COLO668 (cell line): ENCODE measurements at regions not wholly inside any gene's neighbourhood (a gene's known extent, or its start where the extent isn't known, plus 50 kb on each side); places are given as distances from the start of the nearest gene placed in this dataset.
"Not testable (repeated sequence)": the region's sequence is repeated elsewhere in the genome, so short reads cannot be mapped to it uniquely, and the experiment has no call there.

ENCODE experiments used
- DNase-seq: peaks from one replicate; lab custom pipeline; 2025; ENCODE audit not compliant: unreplicated experiment; lab: John Stamatoyannopoulos, UW

DNA sequence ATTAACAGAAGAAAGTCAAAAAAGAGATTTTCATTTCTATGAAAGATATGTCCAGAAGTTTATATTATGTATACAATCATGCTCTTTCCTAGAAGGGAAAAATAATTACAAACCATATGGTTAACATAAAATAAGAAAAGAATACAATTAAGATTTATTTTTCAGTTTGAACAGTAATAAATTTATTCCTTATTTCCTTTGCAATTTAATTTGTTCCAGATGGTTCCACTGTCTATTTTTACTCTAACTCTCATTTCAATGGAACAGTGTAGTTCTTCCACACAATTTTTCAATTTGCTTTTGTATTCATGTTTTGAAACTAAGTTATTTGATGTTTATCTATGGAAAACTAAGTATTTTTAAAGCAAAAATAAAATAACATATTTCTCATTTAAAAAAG lies 1026.3 kb downstream of the TAF11L14 start:
- no peak for DNase-seq

DNA sequence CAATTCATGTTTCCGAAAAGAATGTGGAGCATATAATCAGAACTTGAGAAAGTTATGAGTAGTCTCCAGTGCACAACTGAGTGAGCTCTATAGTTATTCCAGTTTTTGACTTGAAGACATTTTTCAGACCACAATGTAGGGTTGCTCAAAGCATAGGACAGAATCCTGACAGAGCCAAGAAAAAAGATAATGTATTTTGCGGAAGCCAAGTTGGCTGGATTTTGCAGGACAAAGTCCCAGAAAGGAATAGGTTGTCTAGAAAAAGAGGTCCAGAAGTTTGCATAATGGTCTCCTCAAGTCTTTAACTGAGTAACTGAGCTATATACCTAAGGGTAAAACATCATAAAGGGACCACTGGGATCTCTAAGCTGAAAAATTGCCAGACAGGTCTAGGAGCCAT lies 1028.0 kb downstream of the TAF11L14 start:
- no peak for DNase-seq

DNA sequence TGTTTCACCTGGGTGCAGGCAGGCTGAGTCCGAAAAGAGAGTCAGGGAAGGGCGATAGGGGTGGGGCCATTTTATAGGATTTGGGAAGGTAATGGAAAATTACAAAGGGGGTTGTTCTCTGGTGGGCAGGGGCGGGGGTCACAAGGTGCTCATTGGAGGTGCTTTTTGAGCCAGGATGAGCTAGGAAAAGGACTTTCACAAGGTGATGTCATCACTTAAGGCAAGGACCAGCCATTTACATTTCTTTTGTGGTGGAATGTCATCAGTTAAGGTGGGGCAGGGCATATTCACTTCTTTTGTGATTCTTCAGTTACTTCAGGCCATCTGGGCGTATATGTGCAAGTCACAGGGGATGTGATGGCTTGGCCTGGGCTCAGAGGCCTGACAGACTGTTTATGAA lies 1040.0 kb downstream of the TAF11L14 start:
- DNase-seq: not testable (repeated sequence)

DNA sequence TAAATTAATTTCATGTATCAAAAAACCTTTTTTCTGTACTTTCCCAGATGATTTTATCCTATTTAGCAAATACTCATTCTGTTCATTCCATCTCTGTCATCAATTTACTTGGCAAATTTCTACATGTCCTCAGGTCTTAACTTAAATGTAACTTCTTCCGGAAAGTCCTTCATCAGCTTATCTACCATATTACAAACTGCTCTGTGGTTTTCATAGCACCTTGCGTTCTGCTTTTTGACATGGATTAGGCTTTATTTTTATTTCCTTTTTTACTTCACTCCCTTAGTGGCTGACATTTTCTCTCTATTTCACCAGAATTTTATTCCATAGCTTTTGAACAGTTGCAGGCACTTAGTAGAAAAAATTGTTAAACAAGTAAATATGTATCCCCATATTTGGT lies 1040.8 kb downstream of the TAF11L14 start:
- no peak for DNase-seq

DNA sequence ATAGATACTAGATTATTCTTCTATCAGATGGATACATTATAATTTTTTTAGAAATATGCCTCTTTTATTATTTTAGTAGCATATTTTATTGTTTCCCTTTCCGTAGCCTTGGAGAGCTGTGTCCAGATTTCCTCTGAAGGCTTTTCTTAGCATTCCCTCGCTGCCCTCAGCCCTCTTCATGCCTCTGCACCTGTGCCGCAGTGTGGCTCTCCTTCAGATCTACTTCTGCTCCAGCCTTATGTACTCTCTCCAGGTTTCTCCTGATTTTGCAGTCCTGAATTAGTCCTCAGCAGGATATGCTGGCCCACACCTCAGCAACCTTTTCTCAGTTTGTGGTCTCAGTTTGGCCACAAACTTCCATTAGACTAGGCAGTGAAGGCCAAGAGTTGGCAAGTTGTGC lies 1052.0 kb downstream of the TAF11L14 start:
- no peak for DNase-seq

DNA sequence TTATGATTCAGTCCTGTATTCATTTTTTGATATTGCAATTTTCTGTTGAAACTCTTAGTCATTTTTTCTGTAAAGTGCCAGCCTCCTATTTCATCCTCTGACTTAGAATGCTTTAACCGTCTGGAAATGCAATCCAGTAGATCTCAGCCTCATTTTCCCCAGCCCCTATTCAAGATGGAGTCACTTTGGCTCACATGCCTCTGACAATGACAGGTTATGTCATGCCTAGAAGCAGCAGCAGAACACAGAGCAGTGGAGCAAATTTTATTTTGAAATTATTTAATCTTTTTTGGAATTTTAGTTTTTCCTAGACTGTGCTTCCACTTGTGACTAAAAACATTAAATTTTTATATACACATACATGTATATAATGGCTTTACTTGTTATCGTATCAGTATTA lies 1053.2 kb downstream of the TAF11L14 start:
- no peak for DNase-seq

DNA sequence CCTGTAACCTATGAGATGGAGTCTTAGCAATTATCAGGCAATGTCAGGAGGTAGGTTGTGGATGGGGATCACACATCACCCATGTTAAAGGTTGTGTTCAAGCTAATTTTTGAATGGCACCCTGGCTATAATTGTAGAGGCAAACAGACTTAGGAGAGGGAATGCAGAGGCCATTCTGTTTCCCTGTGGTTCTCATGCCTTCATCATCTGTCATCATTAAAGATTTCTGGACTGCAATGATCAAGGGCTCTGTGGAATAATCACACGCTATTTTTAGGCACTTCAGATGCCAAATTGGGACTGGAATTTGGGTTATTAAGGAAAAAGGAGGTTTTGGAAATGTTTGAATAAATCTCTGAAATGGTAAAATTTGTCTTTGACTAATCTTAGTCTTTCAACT lies 1065.4 kb downstream of the TAF11L14 start:
- no peak for DNase-seq

DNA sequence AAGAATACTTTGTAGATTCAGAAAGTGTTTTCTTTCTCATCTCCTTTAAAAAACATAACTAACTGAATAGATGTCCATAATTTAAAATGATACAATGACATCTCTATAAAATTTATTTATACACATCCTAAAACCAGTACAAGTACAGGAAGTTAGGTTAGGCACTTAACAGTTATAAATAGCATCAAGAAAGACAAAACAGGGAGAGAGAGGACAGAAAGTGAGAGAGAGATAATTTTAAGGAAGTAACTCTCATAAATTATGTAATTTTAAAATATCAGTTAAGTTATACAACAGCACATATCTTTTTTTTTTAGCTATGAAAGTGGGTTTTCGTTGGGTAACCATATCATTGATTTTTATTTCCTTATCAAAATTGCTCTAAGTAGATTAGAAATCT lies 1068.6 kb downstream of the TAF11L14 start:
- no peak for DNase-seq

DNA sequence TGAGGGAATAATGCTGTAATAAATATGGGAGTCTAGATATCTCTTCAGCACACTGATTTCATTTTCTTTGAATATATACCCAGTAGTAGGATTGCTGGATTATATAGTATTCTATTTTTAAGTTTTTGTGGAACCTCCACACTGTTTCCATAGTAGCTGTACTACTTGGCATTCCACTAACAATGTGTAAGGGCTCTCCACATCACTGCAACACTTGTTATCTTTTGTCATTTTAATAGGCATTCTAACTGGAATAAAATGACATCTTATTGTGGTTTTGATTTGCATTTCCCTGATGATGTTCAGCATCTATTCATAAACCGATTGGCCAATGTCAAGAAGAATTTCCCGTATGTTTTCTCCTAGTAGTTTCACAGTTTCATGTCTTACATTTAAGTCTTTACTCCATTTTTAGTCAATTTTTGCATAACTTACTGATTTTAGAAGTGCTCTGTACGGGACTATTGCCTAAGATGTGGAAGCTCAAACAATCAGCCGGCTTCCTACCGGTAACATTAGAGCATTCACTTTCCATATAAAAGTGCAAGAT lies 1078.8 kb downstream of the TAF11L14 start:
- DNase-seq: no peak

DNA sequence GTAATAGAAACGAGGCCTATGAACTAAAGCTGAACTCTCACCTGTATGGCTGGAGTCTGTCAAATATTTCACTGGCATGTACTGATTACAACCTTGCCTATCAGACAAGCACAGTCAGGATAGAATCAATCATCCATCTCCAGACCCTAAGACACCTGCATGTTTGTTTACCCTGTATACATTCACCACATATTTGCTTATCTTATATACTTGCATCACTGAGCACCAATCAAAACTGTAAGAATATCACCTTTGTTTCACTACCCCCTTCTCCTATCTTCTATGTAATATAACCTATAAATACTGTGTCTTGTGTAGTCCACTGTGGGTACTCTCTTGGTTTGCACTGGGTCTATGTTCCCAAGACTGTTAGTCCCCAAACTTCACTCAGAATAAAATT lies 1085.7 kb downstream of the TAF11L14 start:
- no peak for DNase-seq

DNA sequence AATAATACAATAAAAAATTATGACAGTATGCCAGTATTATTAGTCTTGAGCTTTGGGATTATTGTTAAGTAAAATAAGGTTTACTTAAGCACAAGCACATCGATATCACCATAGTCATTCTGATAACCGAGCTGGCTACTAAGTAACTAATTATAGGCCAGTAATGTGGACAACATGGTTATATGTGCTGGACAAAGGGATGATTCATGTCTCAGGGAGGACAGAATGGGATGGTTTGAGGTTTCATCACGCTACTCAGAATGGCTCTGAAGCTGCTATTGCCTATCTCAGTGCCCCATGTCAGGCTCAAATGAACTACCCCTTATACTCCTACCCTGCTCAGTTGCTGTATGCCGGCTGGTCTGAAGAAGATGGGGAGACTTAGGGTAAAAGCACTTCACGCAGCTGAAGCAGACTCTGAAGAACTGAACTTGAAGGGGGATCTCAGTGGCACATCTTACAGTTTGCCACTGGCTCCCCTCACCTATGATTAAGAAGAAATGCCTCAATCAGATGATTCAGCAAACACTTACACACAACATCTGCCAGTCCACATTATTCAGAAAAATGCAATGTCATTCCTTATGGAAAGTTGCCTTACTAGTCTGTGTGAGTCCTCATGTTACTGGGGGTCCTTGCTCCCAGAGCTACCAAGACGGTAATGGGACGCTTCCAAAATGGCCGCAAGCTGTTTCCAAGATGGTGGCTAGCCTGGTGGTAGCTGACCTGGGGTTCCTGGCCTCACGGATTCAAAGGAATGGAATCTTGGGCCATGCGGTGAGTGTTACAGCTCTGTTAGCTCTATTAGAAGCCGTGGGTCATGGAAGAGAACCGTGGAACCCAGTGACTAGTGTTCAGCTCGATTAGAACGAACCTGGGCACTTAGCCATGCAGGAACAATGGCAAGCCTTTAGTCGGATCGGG lies 1098.6 kb downstream of the TAF11L14 start:
- DNase-seq: no peak

DNA sequence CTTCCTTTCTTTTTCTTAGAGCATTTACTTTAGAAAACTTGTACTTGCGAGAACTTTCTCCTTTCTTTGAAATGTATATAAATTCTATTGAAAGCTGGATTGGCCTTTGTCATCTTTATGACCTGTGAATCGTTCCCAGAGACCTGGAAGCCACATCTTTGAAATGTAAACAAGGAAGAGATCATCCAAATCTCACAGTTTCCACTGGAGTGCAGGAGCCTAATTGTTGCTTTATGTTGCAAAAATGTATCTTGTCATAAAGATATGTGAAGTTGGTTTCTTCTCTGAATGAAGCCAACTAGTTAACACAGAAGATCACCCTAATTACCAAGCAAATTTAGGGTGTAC lies 1101.8 kb downstream of the TAF11L14 start:
- no peak for DNase-seq

DNA sequence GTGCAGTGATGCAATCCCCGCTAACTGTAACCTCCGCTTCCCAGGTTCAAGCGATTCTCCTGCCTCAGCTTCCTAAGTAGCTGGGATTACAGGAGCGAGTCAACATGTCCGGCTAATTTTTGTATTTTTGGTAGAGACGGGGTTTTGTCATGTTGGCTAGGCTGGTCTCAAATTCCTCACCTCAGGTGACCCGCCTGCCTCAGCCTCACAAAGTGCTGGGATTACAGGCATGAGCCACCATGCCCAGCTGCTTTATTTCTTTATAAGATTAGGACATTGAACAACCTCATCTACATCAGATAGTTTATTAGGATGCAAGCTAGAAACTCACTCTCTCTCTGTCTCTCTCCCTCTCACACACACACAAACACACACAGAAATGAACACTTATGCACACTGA lies 1102.5 kb downstream of the TAF11L14 start:
- not testable (repeated sequence) for DNase-seq

DNA sequence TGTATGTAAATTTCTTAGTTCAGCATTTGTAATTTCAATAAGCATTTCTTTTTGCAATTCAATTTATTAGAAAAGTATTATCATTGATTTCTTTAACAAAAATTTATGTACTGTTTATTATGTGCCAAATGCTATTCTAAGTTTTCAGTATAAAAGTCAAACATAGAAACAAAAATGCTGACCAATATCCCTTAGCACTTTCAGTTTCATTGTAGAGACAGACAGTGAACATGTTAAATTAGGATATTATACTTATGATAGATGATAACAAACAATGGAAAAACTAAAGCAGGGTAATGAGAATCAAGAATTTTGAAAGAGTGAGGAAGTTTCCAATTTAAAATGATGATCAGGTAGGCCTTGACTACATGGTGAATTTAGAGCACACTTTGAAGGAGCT lies 1106.0 kb downstream of the TAF11L14 start:
- DNase-seq: no peak

DNA sequence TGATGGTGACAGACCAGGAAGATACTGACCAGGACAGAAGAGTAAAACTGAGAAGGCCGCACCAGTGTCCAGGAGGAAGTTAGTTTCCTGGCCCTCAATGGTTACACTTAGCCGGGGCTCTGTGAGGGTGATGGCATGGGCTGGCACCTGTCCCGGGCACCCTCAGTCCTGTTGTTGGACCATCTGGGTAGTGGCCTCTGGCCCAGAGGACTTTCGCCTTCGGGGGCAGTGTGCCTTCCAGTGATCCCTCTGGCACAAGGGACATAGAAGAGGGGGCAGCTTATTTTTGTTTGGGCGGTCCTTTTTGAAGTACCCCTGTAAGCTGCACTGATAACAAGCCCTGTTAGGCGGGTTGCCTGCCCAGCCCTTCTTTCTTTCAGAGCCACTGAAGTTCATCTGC lies 1108.6 kb downstream of the TAF11L14 start:
- no peak for DNase-seq

DNA sequence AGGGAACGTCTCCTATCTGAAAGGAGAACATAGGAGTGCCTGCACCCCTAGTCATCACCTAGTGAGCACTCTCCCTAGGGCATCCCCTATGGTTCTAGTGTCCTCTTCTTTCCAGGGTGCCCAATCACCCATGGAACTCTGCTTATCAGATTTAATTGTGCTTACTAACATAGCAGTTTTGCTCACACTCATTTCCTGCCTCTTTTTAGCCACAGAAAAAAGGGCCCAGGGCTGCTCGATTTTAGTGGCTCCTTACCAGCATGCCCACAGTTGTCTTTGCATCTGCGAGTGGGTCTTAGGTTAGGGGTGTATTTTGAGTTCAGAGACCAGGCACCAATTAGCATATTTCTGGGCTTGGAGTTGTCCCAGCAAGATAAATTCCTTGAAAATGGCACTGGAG lies 1110.2 kb downstream of the TAF11L14 start:
- no peak for DNase-seq

DNA sequence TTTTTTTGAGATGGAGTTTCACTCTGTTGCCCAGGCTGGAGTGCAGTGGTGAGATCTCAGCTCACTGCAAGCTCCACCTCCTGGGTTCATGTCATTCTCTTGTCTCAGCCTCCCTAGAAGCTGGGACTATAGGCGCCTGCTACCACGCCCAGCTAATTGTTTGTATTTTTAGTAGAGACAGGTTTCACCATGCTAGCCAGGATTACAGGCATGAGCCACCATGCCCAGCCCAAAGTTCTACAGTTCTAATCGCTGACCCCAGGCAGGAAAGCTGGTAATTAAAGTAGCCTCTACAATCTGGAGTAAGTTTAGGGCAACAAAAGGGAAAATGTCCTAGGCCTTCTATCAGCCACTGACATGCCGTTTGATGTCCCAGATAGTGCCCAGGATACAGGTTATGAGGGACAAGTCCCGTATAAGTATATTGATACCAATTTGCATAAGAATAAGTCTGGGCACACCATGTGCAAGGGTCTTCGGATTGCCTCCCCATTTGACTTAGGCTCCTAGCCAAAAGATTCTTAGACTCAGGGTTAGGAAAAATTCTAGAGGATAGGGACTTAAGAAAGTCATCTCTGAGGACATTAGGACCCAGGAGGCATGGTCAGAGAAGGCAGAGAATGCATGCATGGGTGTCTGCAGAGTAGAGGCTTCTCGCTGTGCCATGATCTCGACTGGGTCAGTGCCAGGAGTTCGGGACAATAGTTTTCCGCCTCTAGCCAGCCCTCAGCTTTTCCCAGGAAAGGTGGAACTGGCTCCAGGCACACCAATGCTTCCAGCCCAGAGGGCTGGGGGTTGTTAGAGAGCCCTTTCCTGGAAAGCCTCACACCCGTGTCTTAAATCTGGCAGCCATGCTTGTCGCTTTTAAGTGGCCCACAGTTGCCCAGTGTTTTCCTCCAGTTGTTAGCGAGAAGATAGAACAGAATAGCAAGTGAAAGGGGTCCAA lies 1111.1 kb downstream of the TAF11L14 start:
- peak; percentile 39 for DNase-seq

DNA sequence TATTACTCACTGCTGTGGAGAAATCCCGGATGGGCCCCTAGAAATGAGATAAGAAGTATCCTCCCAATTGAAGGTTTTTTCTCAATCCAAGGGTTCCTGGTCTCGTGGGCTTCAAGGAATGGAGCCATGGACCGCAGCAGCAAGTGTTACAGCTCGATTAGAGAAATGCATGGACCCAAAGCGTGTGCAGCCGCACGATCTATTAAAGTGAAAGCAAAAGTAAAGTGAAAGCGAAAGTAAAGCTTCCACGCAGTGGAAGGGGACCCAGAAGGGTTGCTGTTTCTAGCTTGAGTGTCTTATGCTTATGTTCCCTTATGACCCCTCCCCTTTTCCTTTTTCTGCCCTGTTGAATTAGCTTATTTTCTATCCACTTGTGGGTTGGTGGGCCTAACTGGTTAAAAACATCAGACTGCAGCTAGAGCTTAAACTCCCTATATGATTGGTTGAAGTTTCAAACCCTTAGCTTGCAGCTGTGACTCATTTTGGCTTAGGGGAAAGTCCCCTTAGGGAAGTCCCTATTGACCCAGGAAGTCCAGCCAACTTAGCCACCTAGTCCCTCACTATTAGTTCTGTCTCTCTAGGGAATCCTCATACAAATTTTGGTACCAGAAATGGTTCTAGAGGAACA lies 1111.8 kb downstream of the TAF11L14 start:
- DNase-seq: peak; percentile 52

DNA sequence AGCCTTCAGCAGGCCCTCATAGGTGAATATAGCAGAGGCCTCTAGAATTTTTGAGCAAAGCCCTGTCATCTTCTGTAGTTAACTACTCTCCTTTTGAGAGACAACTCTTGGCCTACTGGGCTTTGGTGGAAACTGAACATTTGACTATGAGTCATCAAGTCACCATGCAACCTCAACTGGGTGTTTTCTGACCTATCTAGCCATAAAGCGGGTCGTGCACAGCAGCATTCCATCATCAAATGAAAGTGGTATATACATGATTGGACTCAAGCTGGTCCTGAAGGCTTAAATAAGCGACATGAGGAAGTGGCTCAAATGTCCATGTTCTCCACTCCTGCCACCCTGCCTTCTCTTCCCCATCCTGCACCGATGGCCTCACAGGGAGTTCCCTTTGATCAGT lies 1115.5 kb downstream of the TAF11L14 start:
- DNase-seq: no peak

DNA sequence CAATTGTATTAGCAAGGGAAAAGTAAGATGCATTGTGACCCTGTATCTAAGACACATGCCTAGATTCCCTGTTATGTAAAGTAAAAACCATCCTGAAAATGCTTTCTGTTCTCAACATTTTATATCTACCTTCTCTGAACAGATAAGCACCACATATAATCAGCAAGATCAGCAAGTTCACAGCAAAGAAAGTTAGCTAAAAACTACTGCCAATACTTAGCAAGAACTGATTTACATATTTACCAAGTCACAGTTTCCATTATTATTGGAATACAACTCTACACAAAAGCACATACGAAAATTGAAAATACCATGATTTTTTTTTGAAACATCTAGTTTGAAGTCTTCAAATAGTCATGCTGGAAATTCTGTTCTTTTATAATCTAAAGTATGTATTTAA lies 1118.1 kb downstream of the TAF11L14 start:
- DNase-seq: no peak

DNA sequence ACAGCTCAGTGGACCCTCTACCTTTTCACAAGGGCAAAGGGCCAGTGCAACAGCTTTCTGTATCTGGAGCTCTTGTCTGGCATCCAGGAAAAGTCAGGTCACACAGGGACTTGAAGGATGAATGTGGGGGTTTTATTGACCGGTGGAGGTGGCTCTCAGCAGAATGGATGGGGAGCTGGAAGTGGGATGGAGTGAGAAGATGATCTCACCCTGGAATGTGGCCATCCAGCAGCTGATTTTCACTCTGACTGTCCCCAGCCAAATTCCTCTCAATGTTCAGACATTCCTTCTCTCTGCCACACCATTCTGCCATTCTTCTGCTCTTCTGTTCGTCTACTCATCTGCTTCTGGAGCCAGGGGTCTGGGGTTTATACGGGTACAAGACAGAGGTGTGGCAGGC lies 1119.9 kb downstream of the TAF11L14 start:
- DNase-seq: no peak
